ENCODE measurements at regions not wholly inside any gene's neighbourhood (a gene's known extent, or its start where the extent isn't known, plus 50 kb on each side); places are given as distances from the start of the nearest gene placed in this dataset.

- DNase-seq = no peak
Measured at GRCh38 chr4:30783751-30784150, 63.6 kb downstream of the PCDH7 start.

DNA sequence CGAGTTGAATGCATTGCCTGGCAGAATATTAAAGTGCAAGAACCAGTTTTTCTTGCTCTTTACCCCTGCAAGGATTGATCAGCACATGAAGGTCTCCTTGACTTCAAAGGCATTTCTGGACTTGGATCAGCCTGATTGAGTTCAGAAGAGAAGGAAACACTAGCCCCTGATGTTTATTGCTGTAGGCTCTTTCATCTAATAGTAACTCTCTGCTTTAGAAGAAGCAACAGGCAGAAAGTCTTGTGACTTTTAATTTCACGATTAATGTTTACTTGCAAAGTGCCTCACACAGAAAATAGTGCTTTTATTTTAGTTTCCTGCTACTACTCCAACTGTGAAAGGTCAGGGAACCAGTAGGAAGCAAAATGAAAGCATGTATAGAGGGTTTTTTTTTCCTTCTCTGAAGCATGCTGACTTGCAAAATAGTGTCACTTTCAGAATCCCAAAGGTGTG lies 69.1 kb downstream of the PCDH7 start:
- no peak for DNase-seq

DNA sequence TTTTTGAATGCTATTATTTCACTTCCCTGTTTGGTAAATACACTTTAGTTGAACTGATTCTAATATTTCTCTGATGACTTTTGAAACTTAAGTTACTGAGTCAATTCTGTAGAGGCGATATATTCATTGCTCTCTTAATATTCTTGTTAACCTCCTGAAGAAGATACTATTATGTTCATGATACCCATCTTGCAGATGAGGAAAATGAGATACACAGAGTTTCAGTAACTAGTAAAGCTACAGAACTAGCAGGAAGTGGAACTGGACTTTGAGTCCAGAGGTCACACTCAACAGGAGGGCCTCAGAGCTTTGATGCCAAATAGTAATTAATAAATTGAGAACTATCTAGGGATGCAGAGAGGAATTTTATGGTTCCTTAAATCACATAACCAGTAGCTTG lies 70.0 kb downstream of the PCDH7 start:
- no peak for DNase-seq

GRCh38 chr4:30790998-30791397 lies 70.8 kb downstream of the PCDH7 start:
- DNase-seq = no peak

DNA sequence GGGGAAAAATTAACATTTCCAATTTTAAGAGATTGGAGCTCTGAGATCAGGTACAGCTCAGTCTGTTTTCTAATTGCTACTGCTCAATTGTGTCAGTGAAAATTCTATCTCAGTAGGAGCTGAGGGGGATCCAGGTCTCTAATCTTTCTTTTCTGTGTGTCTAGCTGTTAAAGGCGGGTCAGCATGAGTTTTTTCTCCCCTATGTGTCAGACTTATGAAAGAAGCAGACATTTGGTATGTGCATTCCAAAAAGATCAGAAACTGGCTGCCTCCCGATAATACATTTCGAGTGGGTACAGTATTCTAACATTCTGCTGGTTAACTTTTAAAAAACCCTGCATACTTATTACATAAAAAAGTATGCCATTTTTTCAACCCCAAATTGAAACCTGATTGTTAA lies 72.4 kb downstream of the PCDH7 start:
- no peak for DNase-seq

GRCh38 chr4:30801876-30802275 lies 81.7 kb downstream of the PCDH7 start:
- DNase-seq = no peak

DNA sequence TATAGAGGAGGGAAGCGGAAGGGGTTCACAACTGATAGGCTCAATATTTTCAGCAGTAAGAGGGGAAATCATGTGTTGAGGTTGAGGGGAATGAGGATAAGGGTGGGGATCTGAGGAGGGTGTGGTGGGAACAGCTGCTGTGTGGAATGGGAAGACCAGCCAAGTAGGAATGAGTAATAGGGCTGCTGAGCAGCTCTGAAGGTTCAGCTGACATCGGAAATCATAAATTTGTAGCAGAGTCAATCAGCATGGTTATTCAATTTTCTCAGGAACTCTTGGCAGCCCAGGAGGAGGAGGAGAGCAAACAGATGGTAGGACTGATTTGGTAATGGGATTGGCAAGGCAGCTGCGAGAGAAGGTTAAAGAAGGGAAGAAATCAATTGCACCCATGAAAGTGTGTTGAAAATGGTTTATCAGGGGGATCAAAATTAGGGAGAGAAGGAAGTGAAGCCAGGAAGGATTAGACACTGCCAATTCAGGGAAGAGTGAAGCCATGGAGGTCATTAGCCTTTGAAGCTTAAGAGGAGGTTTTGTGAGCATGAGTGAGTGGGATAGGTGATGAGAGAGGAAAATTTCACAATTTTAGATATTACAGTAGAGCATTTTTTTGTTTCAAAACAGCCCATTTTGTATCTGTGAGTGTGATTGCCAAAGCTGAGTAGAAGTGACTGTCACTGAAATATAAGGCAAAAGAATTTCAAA lies 82.6 kb downstream of the PCDH7 start:
- DNase-seq = no peak

GRCh38 chr4:30808276-30808675 lies 88.1 kb downstream of the PCDH7 start:
- no peak for DNase-seq

GRCh38 chr4:30811296-30811695 lies 91.1 kb downstream of the PCDH7 start:
- DNase-seq = no peak

- no peak for DNase-seq
Measured at GRCh38 chr4:30815685-30816084, 95.5 kb downstream of the PCDH7 start.

- no peak for DNase-seq
Measured at GRCh38 chr4:30817447-30817846, 97.3 kb downstream of the PCDH7 start.

- DNase-seq = no peak
Measured at GRCh38 chr4:30818541-30818940, 98.4 kb downstream of the PCDH7 start.

DNA sequence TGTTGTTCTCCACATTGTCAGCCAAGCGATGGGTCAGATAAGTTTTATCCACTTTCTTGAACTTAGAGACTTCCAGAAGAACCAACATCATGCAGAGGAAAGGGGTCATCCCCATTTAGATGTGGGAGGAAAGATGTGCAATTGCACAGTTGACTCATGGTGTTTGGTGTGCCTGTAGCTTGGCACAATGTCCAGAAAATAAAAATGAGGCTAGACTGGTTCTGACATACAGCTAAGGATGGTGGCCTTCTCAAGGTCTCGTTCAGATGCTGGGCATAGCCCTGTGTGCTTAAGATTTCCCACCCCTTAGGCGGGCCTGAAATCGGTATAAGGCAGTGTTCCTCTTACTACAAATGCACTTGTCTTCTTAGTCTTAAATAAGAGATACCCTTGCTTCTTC lies 101.1 kb downstream of the PCDH7 start:
- no peak for DNase-seq

DNA sequence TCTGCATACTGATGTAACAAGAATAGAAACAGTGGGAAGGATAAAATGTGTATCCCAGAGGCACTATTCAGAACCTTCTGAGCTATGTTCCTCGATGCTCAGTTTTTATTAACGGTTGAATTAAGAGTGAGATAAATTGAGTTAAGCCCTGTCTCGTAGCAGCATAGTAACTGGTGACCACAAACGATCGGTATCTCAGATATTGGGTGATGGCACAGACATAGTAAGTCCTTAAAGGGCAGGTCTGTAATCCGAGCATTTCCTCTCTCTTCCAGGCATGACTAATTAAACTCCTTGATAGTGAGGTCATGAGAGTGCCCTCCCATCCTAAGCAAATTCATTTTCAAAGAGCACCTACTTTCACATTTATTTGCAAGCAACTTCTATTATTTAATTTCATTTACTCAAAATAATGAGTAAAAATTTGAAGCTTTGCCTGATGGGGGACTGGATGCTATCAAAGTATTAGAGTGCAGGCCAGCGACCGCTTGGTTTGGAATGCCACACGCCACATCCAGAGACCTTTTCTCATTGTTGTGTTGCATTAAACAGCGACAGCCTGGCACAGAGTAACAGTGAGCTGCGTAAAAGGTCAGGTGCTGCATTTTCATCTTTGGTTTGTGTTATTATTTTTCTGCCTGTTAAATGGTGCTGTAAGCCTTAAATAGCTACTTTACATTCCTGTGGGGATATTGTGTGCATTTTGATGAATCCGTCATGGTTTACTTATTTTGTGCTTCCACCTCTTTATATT lies 101.9 kb downstream of the PCDH7 start:
- no peak for DNase-seq

GRCh38 chr4:30822911-30823551 lies 102.9 kb downstream of the PCDH7 start:
- DNase-seq = no peak

GRCh38 chr4:30825008-30825770 lies 105.0 kb downstream of the PCDH7 start:
- no peak for DNase-seq

GRCh38 chr4:30828264-30828926 lies 108.2 kb downstream of the PCDH7 start:
- no peak for DNase-seq

- DNase-seq = no peak
Measured at GRCh38 chr4:30832639-30833038, 112.5 kb downstream of the PCDH7 start.

DNA sequence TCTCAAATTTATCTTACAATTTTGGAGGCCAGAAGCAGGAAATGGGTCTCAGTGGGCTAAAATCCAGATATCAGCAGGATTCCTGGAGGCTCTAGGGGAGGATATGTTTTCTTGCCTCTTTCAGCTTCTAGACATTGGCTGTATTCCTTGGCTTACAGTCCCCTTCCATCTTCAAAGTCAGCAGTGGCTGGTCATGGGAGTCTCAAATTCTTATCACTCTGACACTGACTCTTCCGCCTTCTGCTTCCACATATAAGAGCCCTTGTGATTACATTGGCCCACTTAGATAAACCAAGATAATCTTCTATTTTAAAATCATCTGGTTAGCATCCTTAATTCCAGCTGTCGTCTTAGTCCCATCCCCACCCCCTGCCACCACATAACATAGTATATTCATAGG lies 113.0 kb downstream of the PCDH7 start:
- no peak for DNase-seq

- no peak for DNase-seq
Measured at GRCh38 chr4:30835044-30835443, 114.9 kb downstream of the PCDH7 start.

DNA sequence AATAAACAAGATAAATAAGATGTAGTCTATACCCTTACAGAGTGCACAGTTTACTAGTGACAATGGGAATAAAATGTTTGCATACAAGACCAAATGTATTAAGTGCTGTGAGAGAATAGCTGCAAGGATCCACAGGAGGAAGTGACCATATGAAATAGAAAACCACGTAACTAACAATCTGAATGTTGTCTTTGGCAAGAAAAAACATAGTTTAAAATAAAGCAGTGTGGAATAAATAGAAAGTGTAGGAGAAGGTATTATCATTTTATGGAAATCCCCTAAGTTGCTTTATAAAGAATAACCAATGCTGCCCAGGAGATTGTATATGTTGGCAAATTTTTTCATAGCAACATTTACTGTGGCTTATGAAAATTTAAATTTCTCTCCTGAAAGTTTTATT lies 116.1 kb downstream of the PCDH7 start:
- no peak for DNase-seq

- DNase-seq = no peak
Measured at GRCh38 chr4:30837131-30837539, 117.0 kb downstream of the PCDH7 start.

GRCh38 chr4:30837861-30838260 lies 117.7 kb downstream of the PCDH7 start:
- DNase-seq = no peak
